ENCODE measurements at regions not wholly inside any gene's neighbourhood (a gene's known extent, or its start where the extent isn't known, plus 50 kb on each side); places are given as distances from the start of the nearest gene placed in this dataset.

DNA sequence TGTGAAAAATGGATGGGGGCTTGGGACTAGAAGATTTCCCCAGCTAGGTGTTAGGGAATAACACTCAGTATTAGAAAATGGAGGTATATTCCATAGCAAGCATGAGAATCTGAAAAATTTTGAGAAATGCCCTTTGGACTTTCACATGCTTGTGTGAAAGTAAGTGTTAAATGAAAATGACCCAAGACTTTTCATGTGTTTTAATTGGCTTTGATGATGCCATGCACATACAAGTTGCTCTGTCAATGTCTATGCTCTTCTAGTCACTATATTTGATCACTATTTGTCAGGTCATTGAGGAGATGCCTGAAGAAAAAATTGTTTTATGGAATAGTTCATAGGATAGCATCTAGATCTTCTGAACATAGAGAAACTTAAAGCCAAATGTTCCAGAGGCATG is 147.6 kb downstream of the SH2D1A start:
- no peaks in the 10 kb centered on the region for H3K79me2 ChIP-seq (ENCODE audit: low read depth)
- no peak for DNase-seq
- no peak overlapping the region for H3K4me3 ChIP-seq
- no peaks in the 10 kb centered on the region for H3K9me3 ChIP-seq (ENCODE audit: insufficient read depth, low read depth)
- BruUV-seq (replicated peaks), result no TSS peak
- ChIA-PET POLR2A (ENCODE audit: unreplicated experiment) (no interaction called here), CTCF (no interaction called here)
- H3K9me2 ChIP-seq (ENCODE audit: insufficient read depth), result no peaks in the 10 kb centered on the region; the same call in 1 of the 2 replicates
- H3K4me2 ChIP-seq, result no peak overlapping the region
- no peak for TF ChIP-seq EZH2 (IDR thresholded peaks at IDR 0.05; ENCODE audit: low read depth)
- TF ChIP-seq, protein P1, sequence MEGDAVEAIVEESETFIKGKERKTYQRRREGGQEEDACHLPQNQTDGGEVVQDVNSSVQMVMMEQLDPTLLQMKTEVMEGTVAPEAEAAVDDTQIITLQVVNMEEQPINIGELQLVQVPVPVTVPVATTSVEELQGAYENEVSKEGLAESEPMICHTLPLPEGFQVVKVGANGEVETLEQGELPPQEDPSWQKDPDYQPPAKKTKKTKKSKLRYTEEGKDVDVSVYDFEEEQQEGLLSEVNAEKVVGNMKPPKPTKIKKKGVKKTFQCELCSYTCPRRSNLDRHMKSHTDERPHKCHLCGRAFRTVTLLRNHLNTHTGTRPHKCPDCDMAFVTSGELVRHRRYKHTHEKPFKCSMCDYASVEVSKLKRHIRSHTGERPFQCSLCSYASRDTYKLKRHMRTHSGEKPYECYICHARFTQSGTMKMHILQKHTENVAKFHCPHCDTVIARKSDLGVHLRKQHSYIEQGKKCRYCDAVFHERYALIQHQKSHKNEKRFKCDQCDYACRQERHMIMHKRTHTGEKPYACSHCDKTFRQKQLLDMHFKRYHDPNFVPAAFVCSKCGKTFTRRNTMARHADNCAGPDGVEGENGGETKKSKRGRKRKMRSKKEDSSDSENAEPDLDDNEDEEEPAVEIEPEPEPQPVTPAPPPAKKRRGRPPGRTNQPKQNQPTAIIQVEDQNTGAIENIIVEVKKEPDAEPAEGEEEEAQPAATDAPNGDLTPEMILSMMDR (conservative IDR thresholded peaks at IDR 0.05), result no peak
- no peaks in the 10 kb centered on the region for H4K20me1 ChIP-seq (ENCODE audit: insufficient read depth)
- H3K27ac ChIP-seq, result no peak overlapping the region
- no peaks in the 10 kb centered on the region for H3F3A ChIP-seq (ENCODE audit: insufficient read depth, low read depth)
- no peaks in the 10 kb centered on the region for H3K36me3 ChIP-seq (ENCODE audit: low read depth)
- no peaks in the 10 kb centered on the region for H3K4me1 ChIP-seq (replicated peaks; ENCODE audit: insufficient read depth)
- H2AFZ ChIP-seq, result no peak overlapping the region
- intact Hi-C loops (cut with micrococcal nuclease; ENCODE audit: unreplicated experiment), result no loop called here
- H3K27me3 ChIP-seq (ENCODE audit: insufficient read depth, low read depth), result no peaks in the 10 kb centered on the region

DNA sequence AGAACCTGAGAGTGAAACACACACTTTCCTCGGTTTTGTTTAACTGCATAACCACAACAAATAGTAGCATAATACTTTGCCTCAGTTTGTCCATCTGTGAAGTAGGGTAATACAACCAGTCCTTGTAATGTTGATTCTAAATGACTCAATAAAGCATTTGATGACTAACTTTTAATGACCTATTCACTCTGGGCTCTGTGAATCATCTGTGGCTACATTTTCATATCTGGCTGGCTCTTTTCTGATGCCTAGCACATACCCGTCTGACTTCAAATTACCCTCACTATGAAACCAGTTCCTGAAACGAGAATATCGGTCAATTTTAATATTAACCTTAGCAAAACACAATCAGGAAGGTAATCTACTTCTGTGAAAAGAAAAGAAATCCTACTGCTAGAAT is 151.0 kb downstream of the SH2D1A start:
- Histone ChIP-seq H3F3A (ENCODE audit: insufficient read depth, low read depth) (no peaks in the 10 kb centered on the region), H3K9me2 (ENCODE audit: insufficient read depth) (no peaks in the 10 kb centered on the region), H3K4me2 (no peak overlapping the region), H3K27ac (no peak overlapping the region), H2AFZ (no peak overlapping the region), H3K79me2 (ENCODE audit: low read depth) (no peaks in the 10 kb centered on the region), H3K9me3 (ENCODE audit: insufficient read depth, low read depth) (no peaks in the 10 kb centered on the region), H3K27me3 (ENCODE audit: insufficient read depth, low read depth) (no peaks in the 10 kb centered on the region), H3K36me3 (ENCODE audit: low read depth) (no peaks in the 10 kb centered on the region), H4K20me1 (ENCODE audit: insufficient read depth) (no peaks in the 10 kb centered on the region), H3K4me1 (replicated peaks; ENCODE audit: insufficient read depth) (no peaks in the 10 kb centered on the region), H3K4me3 (no peak overlapping the region)
- BruUV-seq (replicated peaks), result no TSS peak
- ChIA-PET POLR2A (ENCODE audit: unreplicated experiment) (no interaction called here), CTCF (no interaction called here)
- TF ChIP-seq, protein P1 (conservative IDR thresholded peaks at IDR 0.05), result no peak
- TF ChIP-seq EZH2 (IDR thresholded peaks at IDR 0.05; ENCODE audit: low read depth), result no peak
- intact Hi-C loops (cut with micrococcal nuclease; ENCODE audit: unreplicated experiment), result no loop called here
- no peak for DNase-seq

DNA sequence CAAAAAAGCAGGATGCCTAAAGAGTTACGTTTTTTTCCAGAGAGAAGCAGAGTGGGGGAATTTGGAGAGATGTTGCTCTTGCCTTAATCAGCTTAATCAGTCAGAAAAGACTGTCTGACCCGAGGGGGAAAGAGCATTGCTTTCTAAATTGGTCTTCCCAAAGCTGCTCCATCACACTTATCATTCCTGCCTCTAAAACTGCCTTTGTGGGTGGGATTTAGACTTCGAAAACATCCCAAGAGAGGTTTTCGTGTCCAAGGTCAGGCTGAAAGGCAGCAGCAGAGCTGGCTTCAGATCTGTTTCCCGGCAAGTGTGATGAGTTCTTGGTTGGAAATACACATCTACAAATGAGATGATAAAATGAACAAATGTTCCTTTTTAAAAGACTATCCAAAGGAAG is 155.2 kb downstream of the SH2D1A start:
- H3K27me3 ChIP-seq (ENCODE audit: insufficient read depth, low read depth), result no peaks in the 10 kb centered on the region
- no peak overlapping the region for H3K27ac ChIP-seq
- no peaks in the 10 kb centered on the region for H3F3A ChIP-seq (ENCODE audit: insufficient read depth, low read depth)
- TF ChIP-seq EZH2 (IDR thresholded peaks at IDR 0.05; ENCODE audit: low read depth), result no peak
- TF ChIP-seq, protein P1 (conservative IDR thresholded peaks at IDR 0.05), result no peak
- intact Hi-C loops (cut with micrococcal nuclease; ENCODE audit: unreplicated experiment), result no loop called here
- no peaks in the 10 kb centered on the region for H3K4me1 ChIP-seq (replicated peaks; ENCODE audit: insufficient read depth)
- no peak for DNase-seq
- H4K20me1 ChIP-seq (ENCODE audit: insufficient read depth), result no peaks in the 10 kb centered on the region
- H3K4me3 ChIP-seq, result no peak overlapping the region
- no peaks in the 10 kb centered on the region for H3K79me2 ChIP-seq (ENCODE audit: low read depth)
- ChIA-PET CTCF (interaction anchor here (0.7 kb wide), 1 partner anchor 154 kb away, joined by 3 read pairs; no protein-coding TSS in a partner anchor), POLR2A (ENCODE audit: unreplicated experiment) (no interaction called here)
- H3K9me3 ChIP-seq (ENCODE audit: insufficient read depth, low read depth), result no peaks in the 10 kb centered on the region
- H3K36me3 ChIP-seq (ENCODE audit: low read depth), result no peaks in the 10 kb centered on the region
- H3K4me2 ChIP-seq, result no peak overlapping the region
- H3K9me2 ChIP-seq (ENCODE audit: insufficient read depth), result no peaks in the 10 kb centered on the region
- no TSS peak for BruUV-seq (replicated peaks)
- no peak overlapping the region for H2AFZ ChIP-seq

All from PC-9 (cell line).